Transverse colon (tissue), 4 donors: ENCODE measurements at regions not wholly inside any gene's neighbourhood (a gene's known extent, or its start where the extent isn't known, plus 50 kb on each side); places are given as distances from the start of the nearest gene placed in this dataset.

Source experiments
- DNase-seq: peaks from one replicate; pipeline ENCODE4 v3.0.0-alpha.2; 2019
- H3K27ac ChIP-seq, 4 donors: fragments of 200-600 bp; sonication (generic); 2 replicates each; pipeline ENCODE4 v1.5.1; 2016 to 2018; ENCODE audit warnings: inconsistent platforms in 4 of 4
- H3K27me3 ChIP-seq: fragments of 200-600 bp; sonication (generic); 2 replicates; pipeline ENCODE4 v1.5.1; 2017; ENCODE audit warnings: inconsistent platforms
- H3K36me3 ChIP-seq, 4 donors: fragments of 200-600 bp; sonication (generic); 2 replicates each; pipeline ENCODE4 v1.5.1; 2017 to 2019; ENCODE audit warnings: inconsistent platforms in 4 of 4
- H3K4me1 ChIP-seq, 4 donors: fragments of 200-600 bp; sonication (generic); 2 replicates each; pipeline ENCODE4 v1.5.1; 2017 to 2020; ENCODE audit warnings: inconsistent platforms in 4 of 4
- H3K4me3 ChIP-seq, 4 donors: fragments of 200-600 bp; sonication (generic); 1 replicate in 1 of 4; 2 replicates in 3 of 4; pipeline versions ENCODE4 v1.5.1 to v1.6.1; 2017 to 2019; ENCODE audit warnings: inconsistent platforms in 4 of 4
- H3K9me3 ChIP-seq, 2 donors: fragments of 200-600 bp; sonication (generic); 2 replicates each; pipeline ENCODE4 v1.5.1; 2017 to 2019; ENCODE audit warnings: inconsistent platforms in 2 of 2
- CTCF ChIP-seq, 5 experiments: fragments of 200-600 bp in 3 of 5; fragments of 450-650 bp in 2 of 5; sonication (generic) in 3 of 5; IDR thresholded peaks; 1 replicate in 2 of 5; 2 replicates in 3 of 5; pipeline ENCODE4 v1.5.1; 2016 to 2017; ENCODE audit warnings: antibody characterized with exemption in 5 of 5, inconsistent platforms in 3 of 5, mild to moderate bottlenecking in 2 of 5, moderate library complexity in 1 of 5
- EP300 ChIP-seq: sonication (generic); formaldehyde crosslinking; IDR thresholded peaks from one replicate; pipeline ENCODE4 v1.6.1; 2017; ENCODE audit warnings: antibody characterized with exemption, low read depth
- POLR2A ChIP-seq: fragments of 450-650 bp; IDR thresholded peaks from one replicate; pipeline ENCODE4 v1.6.1; 2016; ENCODE audit warnings: antibody characterized with exemption, mild to moderate bottlenecking, moderate library complexity
- POLR2AphosphoS5 ChIP-seq, 3 donors: sonication (generic); formaldehyde crosslinking; IDR thresholded peaks; one replicate each; pipeline ENCODE4 v1.6.1; 2016; ENCODE audit warnings: antibody characterized with exemption in 3 of 3
- WGBS, 2 donors: methylation state at CpG; one replicate each; pipeline ENCODE4 v1.1.5; 2018; ENCODE audit warnings: low coverage in 1 of 2; 5-methylcytosine and 5-hydroxymethylcytosine counted together
- in situ Hi-C, 4 donors: fragments of 200-750 bp; cut with MboI; loops; one replicate each; pipeline versions ENCODE4 v1.15.0 to v1.15.1; 2017; ENCODE audit warnings: low sequenced_read_pairs in 3 of 4, low pct_ligation_motif_present in 1 of 4, low pct_unique_long_range_greater_than_20kb in 1 of 4
- intact Hi-C: fragments of 100-400 bp; cut with DNase I; formaldehyde crosslinking; loops from one replicate; pipeline ENCODE4 v1.15.1; 2023; ENCODE audit warnings: low total_unique reads

- WGBS, 2 donors, result 74 to 94% methylated on average over 2 of the region's 2 CpGs
- in situ Hi-C loops, result no loop called here
- Histone ChIP-seq H3K4me1 (peaks cover 0 to 22% (median 12%) of the 10 kb centered on the region in 4 donors), H3K36me3 (no peaks in the 10 kb centered on the region), H3K27me3 (no peaks in the 10 kb centered on the region), H3K9me3 (no peaks in the 10 kb centered on the region), H3K4me3 (no peak overlapping the region), H3K27ac (peak overlapping the region in 3 of 4 donors; percentile 20 to 57 (median 33))
- TF ChIP-seq POLR2AphosphoS5 (IDR thresholded peaks at IDR 0.05) (no peak), POLR2A (no peak), CTCF (IDR thresholded peaks at IDR 0.05) (no peak), EP300 (no peak)
- DNase-seq, result no peak
- intact Hi-C loops, result no loop called here
Measured at GRCh38 chr9:27655441-27655840, 82.2 kb upstream of the C9orf72 start.

- no peaks in the 10 kb centered on the region for H3K36me3 ChIP-seq
- intact Hi-C loops, result no loop called here
- DNase-seq, result no peak
- WGBS, 2 donors, result 16 to 47% methylated on average over 2 to 4 of the region's 4 CpGs
- H3K9me3 ChIP-seq, result no peaks in the 10 kb centered on the region
- H3K4me3 ChIP-seq, result no peak overlapping the region
- TF ChIP-seq POLR2AphosphoS5 (IDR thresholded peaks at IDR 0.05), result no peak
- no peak for TF ChIP-seq EP300
- no peak for TF ChIP-seq POLR2A
- no peak for TF ChIP-seq CTCF (IDR thresholded peaks at IDR 0.05)
- in situ Hi-C loops, result no loop called here
- no peaks in the 10 kb centered on the region for H3K27me3 ChIP-seq
- peaks cover 0 to 34% (median 17%) of the 10 kb centered on the region in 4 donors for H3K4me1 ChIP-seq
- H3K27ac ChIP-seq, result no peak overlapping the region
Measured at GRCh38 chr9:27659001-27659400, 85.7 kb upstream of the C9orf72 start.

GRCh38 chr9:27659571-27659970 lies 86.3 kb upstream of the C9orf72 start:
- in situ Hi-C loops (no loop called here), intact Hi-C loops (no loop called here)
- Histone ChIP-seq H3K4me3 (no peak overlapping the region), H3K9me3 (no peaks in the 10 kb centered on the region), H3K36me3 (no peaks in the 10 kb centered on the region), H3K27ac (no peak overlapping the region), H3K27me3 (no peaks in the 10 kb centered on the region), H3K4me1 (peaks cover 0 to 32% (median 19%) of the 10 kb centered on the region in 4 donors)
- DNase-seq, result no peak
- TF ChIP-seq EP300 (no peak), POLR2AphosphoS5 (IDR thresholded peaks at IDR 0.05) (no peak), POLR2A (no peak), CTCF (IDR thresholded peaks at IDR 0.05) (no peak)
- 20 to 28% methylated on average over 1 to 3 of the region's 3 CpGs for WGBS, 2 donors

- no peak overlapping the region for H3K27ac ChIP-seq
- TF ChIP-seq POLR2AphosphoS5 (IDR thresholded peaks at IDR 0.05) (no peak), EP300 (no peak), POLR2A (no peak), CTCF (IDR thresholded peaks at IDR 0.05) (no peak)
- no peaks in the 10 kb centered on the region for H3K27me3 ChIP-seq
- in situ Hi-C loops, result no loop called here
- 77 to 87% methylated on average over 4 of the region's 4 CpGs for WGBS, 2 donors
- H3K36me3 ChIP-seq, result no peaks in the 10 kb centered on the region
- H3K4me1 ChIP-seq, result peaks cover 0 to 32% (median 15%) of the 10 kb centered on the region in 4 donors
- no peak overlapping the region for H3K4me3 ChIP-seq
- H3K9me3 ChIP-seq, result no peaks in the 10 kb centered on the region
- intact Hi-C loops, result no loop called here
- DNase-seq, result no peak
Measured at GRCh38 chr9:27660148-27660547, 86.9 kb upstream of the C9orf72 start.
